SK-N-SH (cell line): ENCODE measurements at regions not wholly inside any gene's neighbourhood (a gene's known extent, or its start where the extent isn't known, plus 50 kb on each side); places are given as distances from the start of the nearest gene placed in this dataset.

Experiments used
- CTCF ChIA-PET: fragments of 300-600, 350-600 bp; formaldehyde crosslinking; extraction: SDS; loops from one replicate; lab custom pipeline; 2021; lab: Yijun Ruan, JAX
- POLR2A ChIA-PET: fragments of 350-600 bp; sonication (Branson Sonifier 250); formaldehyde crosslinking; extraction: SDS; loops from one replicate; lab custom pipeline; 2020; ENCODE audit warnings: antibody characterized with exemption, inconsistent platforms; lab: Yijun Ruan, JAX
- DNase-seq: peaks from one replicate; pipeline ENCODE4 v3.0.0; 2012
- H2AFZ ChIP-seq: fragments of 200-600 bp; sonication (generic); 2 replicates; pipeline ENCODE4 v1.8.1; 2016; ENCODE audit warnings: antibody characterized with exemption, mild to moderate bottlenecking, low read depth
- H3F3A ChIP-seq: fragments of 200-600 bp; sonication (generic); replicated peaks from 2 replicates; pipeline ENCODE3; 2016; ENCODE audit warnings: antibody characterized with exemption, mild to moderate bottlenecking; ENCODE audit not compliant: insufficient read depth
- H3K27ac ChIP-seq, 2 experiments: fragments of 200-500 bp in 1 of 2; fragments of 200-600 bp in 1 of 2; sonication (Bioruptor generic) in 1 of 2; sonication (generic), shearing (Covaris generic) in 1 of 2; 2 replicates each; pipeline versions ENCODE4 v1.5.1 to v1.6.1; 2014 to 2016; ENCODE audit warnings: low read depth in 2 of 2, inconsistent platforms in 1 of 2, low read length in 1 of 2, mild to moderate bottlenecking in 1 of 2, mixed read lengths in 1 of 2
- H3K27me3 ChIP-seq: fragments of 200-600 bp; sonication (generic), shearing (Covaris generic); 2 replicates; pipeline ENCODE4 v1.6.1; 2016; ENCODE audit warnings: mixed run types; ENCODE audit not compliant: insufficient read depth
- H3K36me3 ChIP-seq, 2 experiments: fragments of 200-500 bp in 1 of 2; fragments of 200-600 bp in 1 of 2; sonication (Bioruptor generic) in 1 of 2; sonication (generic) in 1 of 2; replicated peaks in 1 of 2; 2 replicates each; pipeline versions ENCODE3 to v1.5.1; 2014 to 2016; ENCODE audit warnings: low read length in 1 of 2, mild to moderate bottlenecking in 1 of 2; ENCODE audit not compliant: insufficient read depth in 2 of 2, control insufficient read depth in 1 of 2
- H3K4me1 ChIP-seq, 2 experiments: fragments of 200-500 bp in 1 of 2; fragments of 200-600 bp in 1 of 2; sonication (Bioruptor generic) in 1 of 2; sonication (generic), shearing (Covaris generic) in 1 of 2; 2 replicates each; pipeline versions ENCODE4 v1.5.1 to v1.6.1; 2014 to 2016; ENCODE audit warnings: low read depth in 1 of 2, low read length in 1 of 2, mixed run types in 1 of 2; ENCODE audit not compliant: insufficient read depth in 2 of 2, control insufficient read depth in 1 of 2
- H3K4me2 ChIP-seq: fragments of 200-600 bp; sonication (generic), shearing (Covaris generic); 2 replicates; pipeline ENCODE4 v1.6.1; 2017; ENCODE audit warnings: mixed run types
- H3K4me3 ChIP-seq, 2 experiments: fragments of 200-500 bp in 1 of 2; fragments of 200-600 bp in 1 of 2; sonication (Bioruptor generic) in 1 of 2; sonication (generic), shearing (Covaris generic) in 1 of 2; 2 replicates each; pipeline versions ENCODE4 v1.5.1 to v1.8.1; 2014 to 2016; ENCODE audit warnings: low read depth in 2 of 2, inconsistent platforms in 1 of 2, low read length in 1 of 2, mild to moderate bottlenecking in 1 of 2, mixed read lengths in 1 of 2, moderate library complexity in 1 of 2
- H3K79me2 ChIP-seq: fragments of 200-600 bp; sonication (generic); 2 replicates; pipeline ENCODE4 v1.8.1; 2017; ENCODE audit warnings: mild to moderate bottlenecking; ENCODE audit not compliant: insufficient read depth
- H3K9ac ChIP-seq: fragments of 200-600 bp; sonication (generic); 2 replicates; pipeline ENCODE4 v1.6.1; 2017; ENCODE audit warnings: mixed run types
- H3K9me2 ChIP-seq: fragments of 200-600 bp; sonication (generic); 2 replicates; pipeline ENCODE4 v1.6.1; 2017; ENCODE audit warnings: mixed run types
- H3K9me3 ChIP-seq: fragments of 200-600 bp; sonication (generic); 2 replicates; pipeline ENCODE4 v1.6.1; 2017; ENCODE audit warnings: mixed run types, mild to moderate bottlenecking, moderate library complexity
- H4K20me1 ChIP-seq: fragments of 200-600 bp; sonication (generic); 2 replicates; pipeline ENCODE4 v1.6.1; 2017; ENCODE audit warnings: mild to moderate bottlenecking, mixed run types; ENCODE audit not compliant: insufficient read depth
- CHD2 ChIP-seq: fragments of 150-350 bp; IDR thresholded peaks from 2 replicates; pipeline ENCODE4 v1.6.1; 2018; ENCODE audit warnings: low read length; ENCODE audit not compliant: partially characterized antibody
- CTCF ChIP-seq: fragments of 200-600 bp; sonication (generic); IDR thresholded peaks from 2 replicates; pipeline ENCODE4 v1.6.1; 2017; ENCODE audit warnings: antibody characterized with exemption, mild to moderate bottlenecking, moderate library complexity
- EP300 ChIP-seq, 2 experiments: IDR thresholded peaks; 2 replicates each; pipeline versions ENCODE4 v1.4.0 to v1.6.1; 2012; ENCODE audit warnings: borderline replicate concordance in 1 of 2, low read depth in 1 of 2, low read length in 1 of 2
- EZH2phosphoT487 ChIP-seq: fragments of 200-600 bp; sonication (generic); IDR thresholded peaks from 2 replicates; pipeline ENCODE4 v1.6.1; 2017; ENCODE audit warnings: low read depth, mixed run types, mild to moderate bottlenecking, antibody characterized with exemption, moderate library complexity, borderline replicate concordance
- FOSL2 ChIP-seq: IDR thresholded peaks from 2 replicates; pipeline ENCODE4 v1.4.0; 2012; ENCODE audit warnings: low read depth, mild to moderate bottlenecking, moderate library complexity, borderline replicate concordance
- FOXJ3 ChIP-seq: sonication (generic); formaldehyde crosslinking; IDR thresholded peaks from 2 replicates; pipeline ENCODE4 v1.5.1; 2020; ENCODE audit warnings: mild to moderate bottlenecking, missing genetic modification reagents
- FOXM1 ChIP-seq: IDR thresholded peaks from 2 replicates; pipeline ENCODE4 v1.4.0; 2012; ENCODE audit warnings: low read depth, mild to moderate bottlenecking
- GABPA ChIP-seq: IDR thresholded peaks from 2 replicates; pipeline ENCODE4 v1.4.0; 2012; ENCODE audit warnings: low read depth, mild to moderate bottlenecking
- JUND ChIP-seq: IDR thresholded peaks from 2 replicates; pipeline ENCODE4 v1.4.0; 2012
- MAX ChIP-seq: IDR thresholded peaks from 2 replicates; pipeline ENCODE4 v1.4.0; 2012; ENCODE audit warnings: low read depth
- MEF2A ChIP-seq: IDR thresholded peaks from 2 replicates; pipeline ENCODE4 v1.4.0; 2012; ENCODE audit warnings: low read depth, borderline replicate concordance
- MXI1 ChIP-seq: IDR thresholded peaks from 2 replicates; pipeline ENCODE4 v1.6.1; 2012; ENCODE audit warnings: mild to moderate bottlenecking, low read depth, low read length, improper control_type of control experiment
- NRF1 ChIP-seq: IDR thresholded peaks from 2 replicates; pipeline ENCODE4 v1.6.1; 2012; ENCODE audit warnings: low read depth, mild to moderate bottlenecking, low read length
- PBX3 ChIP-seq: IDR thresholded peaks from 2 replicates; pipeline ENCODE4; 2012
- POLR2AphosphoS5 ChIP-seq: IDR thresholded peaks from 2 replicates; pipeline ENCODE4 v1.6.1; 2012; ENCODE audit warnings: low read depth, low read length
- RAD21 ChIP-seq: IDR thresholded peaks from 2 replicates; pipeline ENCODE4 v1.6.1; 2012; ENCODE audit warnings: mild to moderate bottlenecking, low read length
- RXRA ChIP-seq: IDR thresholded peaks from 2 replicates; pipeline ENCODE4 v1.4.0; 2012; ENCODE audit warnings: low read depth, mild to moderate bottlenecking, borderline replicate concordance
- SIN3A ChIP-seq: IDR thresholded peaks from 2 replicates; pipeline ENCODE4 v1.6.1; 2012; ENCODE audit warnings: low read depth, mild to moderate bottlenecking, low read length, moderate library complexity, borderline replicate concordance
- SMC3 ChIP-seq: IDR thresholded peaks from 2 replicates; pipeline ENCODE4 v1.6.1; 2012; ENCODE audit warnings: low read depth, low read length, improper control_type of control experiment
- TAF1 ChIP-seq: IDR thresholded peaks from 2 replicates; pipeline ENCODE4 v1.6.1; 2012; ENCODE audit warnings: low read depth, mild to moderate bottlenecking, low read length, moderate library complexity, borderline replicate concordance
- TCF12 ChIP-seq: IDR thresholded peaks from 2 replicates; pipeline ENCODE4 v1.4.0; 2012
- USF2 ChIP-seq: fragments of 150-350 bp; IDR thresholded peaks from 2 replicates; pipeline ENCODE4 v1.6.1; 2017; ENCODE audit warnings: antibody characterized with exemption, low read length, low read depth, borderline replicate concordance
- YY1 ChIP-seq: IDR thresholded peaks from 2 replicates; pipeline ENCODE4 v1.4.0; 2012; ENCODE audit warnings: low read depth, mild to moderate bottlenecking
- WGBS: methylation state at CpG from one replicate; pipeline ENCODE4 v1.1.6; 2017; ENCODE audit warnings: low lambda C conversion rate; 5-methylcytosine and 5-hydroxymethylcytosine counted together

GRCh38 chr3:40677749-40678148, 153.0 kb downstream of the ZNF621 start:
- H3K4me1 ChIP-seq = no peaks in the 10 kb centered on the region
- H2AFZ ChIP-seq = no peak overlapping the region
- TF ChIP-seq SMC3 (no peak), FOXM1 (no peak), TCF12 (no peak), GABPA (no peak), POLR2AphosphoS5 (no peak), FOXJ3 (CRISPR knock-in tag) (no peak), CTCF (no peak), JUND (no peak)
- no peaks in the 10 kb centered on the region for H3K36me3 ChIP-seq
- no peaks in the 10 kb centered on the region for H4K20me1 ChIP-seq
- no peak overlapping the region for H3K9ac ChIP-seq
- ChIA-PET CTCF (no interaction called here), POLR2A (no interaction called here)
- H3K9me2 ChIP-seq = no peaks in the 10 kb centered on the region
- no peak for DNase-seq
- H3K27ac ChIP-seq = no peak overlapping the region
- no peaks in the 10 kb centered on the region for H3K9me3 ChIP-seq
- H3K27me3 ChIP-seq = no peaks in the 10 kb centered on the region
- 36% methylated on average over 3 of the region's 3 CpGs for WGBS
- H3F3A ChIP-seq = no peaks in the 10 kb centered on the region
- no peaks in the 10 kb centered on the region for H3K79me2 ChIP-seq
- H3K4me2 ChIP-seq = no peak overlapping the region
- H3K4me3 ChIP-seq = no peak overlapping the region

GRCh38 chr3:40679290-40679689, 154.5 kb downstream of the ZNF621 start:
- Histone ChIP-seq H3K4me2 (no peak overlapping the region), H3K36me3 (no peaks in the 10 kb centered on the region), H3K79me2 (no peaks in the 10 kb centered on the region), H3K9me2 (no peaks in the 10 kb centered on the region), H3K27me3 (no peaks in the 10 kb centered on the region), H3F3A (no peaks in the 10 kb centered on the region), H3K9me3 (no peaks in the 10 kb centered on the region), H3K27ac (no peak overlapping the region), H4K20me1 (no peaks in the 10 kb centered on the region), H3K9ac (no peak overlapping the region), H3K4me1 (no peaks in the 10 kb centered on the region), H3K4me3 (no peak overlapping the region), H2AFZ (no peak overlapping the region)
- ChIA-PET CTCF (no interaction called here), POLR2A (no interaction called here)
- 21% methylated on average over 4 of the region's 4 CpGs for WGBS
- DNase-seq = no peak
- TF ChIP-seq MAX = no peak
- TF ChIP-seq JUND = no peak
- TF ChIP-seq SMC3 = no peak
- no peak for TF ChIP-seq TAF1
- TF ChIP-seq EP300 (IDR thresholded peaks at IDR 0.05; ENCODE audit: borderline replicate concordance in 1 of 2, low read depth in 1 of 2, low read length in 1 of 2) = no peak
- TF ChIP-seq NRF1 = no peak
- no peak for TF ChIP-seq TCF12
- TF ChIP-seq EZH2phosphoT487 = no peak
- no peak for TF ChIP-seq FOSL2
- no peak for TF ChIP-seq MXI1
- no peak for TF ChIP-seq MEF2A
- no peak for TF ChIP-seq YY1
- no peak for TF ChIP-seq RAD21
- TF ChIP-seq RXRA = no peak
- TF ChIP-seq FOXJ3 (CRISPR knock-in tag) = no peak
- TF ChIP-seq CHD2 = no peak
- TF ChIP-seq PBX3 = no peak
- TF ChIP-seq SIN3A = no peak
- no peak for TF ChIP-seq CTCF
- TF ChIP-seq USF2 = no peak
